ENCODE measurements at regions not wholly inside any gene's neighbourhood (a gene's known extent, or its start where the extent isn't known, plus 50 kb on each side); places are given as distances from the start of the nearest gene placed in this dataset.
A peak's percentile ranks its signal among the peaks of the same experiment; 100 is the strongest.
"Not testable (repeated sequence)": the region's sequence is repeated elsewhere in the genome, so short reads cannot be mapped to it uniquely, and the experiment has no call there.

DNA sequence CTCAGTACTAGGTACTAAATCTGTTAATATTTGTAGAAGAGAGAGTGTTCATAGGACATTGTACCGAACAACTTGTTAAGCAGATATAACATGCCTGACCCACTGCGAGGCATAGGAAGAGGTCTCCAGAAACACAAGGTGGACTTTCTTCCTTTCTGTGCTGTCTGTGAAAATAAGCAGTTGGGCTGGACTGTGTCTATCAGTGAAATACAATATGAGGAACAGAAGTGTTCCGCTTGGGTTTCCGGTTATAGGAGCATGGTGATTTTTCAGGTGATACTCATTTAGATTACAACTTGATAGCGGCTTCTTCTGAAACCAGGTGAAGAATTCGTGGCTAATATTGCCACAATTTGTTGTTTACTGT is 60.9 kb upstream of the TLR4 start:
- peaks cover 6% of the 10 kb centered on the region for H3K4me1 ChIP-seq (ENCODE audit: control insufficient read depth, extremely low read depth, insufficient read depth, low read length)
- BruUV-seq (replicated peaks): no TSS peak
- peaks cover 9 to 15% of the 10 kb centered on the region in 2 experiments for H3K27me3 ChIP-seq (ENCODE audit: control insufficient read depth in 2 of 2, insufficient read depth in 2 of 2, low read length in 2 of 2)
- dilution Hi-C loops (cut with MboI; ENCODE audit: extremely low pct_ligation_motif_present, low sequenced_read_pairs): no loop called here
- H3K9me1 ChIP-seq (replicated peaks; ENCODE audit: control insufficient read depth, extremely low read depth, insufficient read depth, low read length): no peaks in the 10 kb centered on the region
- H3K27ac ChIP-seq (ENCODE audit: insufficient read depth, low read depth, low read length): no peak overlapping the region
- POLR2A ChIA-PET: no interaction called here
- no peaks in the 10 kb centered on the region for H3K79me2 ChIP-seq (ENCODE audit: control insufficient read depth, insufficient read depth, low read length)
- TF ChIP-seq GATA2 (IDR thresholded peaks at IDR 0.05; ENCODE audit: insufficient read depth, insufficient read length, low read depth, low read length) (no peak), FOS (IDR thresholded peaks at IDR 0.05; ENCODE audit: borderline replicate concordance, insufficient read depth, low read length) (no peak), EZH2 (IDR thresholded peaks at IDR 0.05; ENCODE audit: borderline replicate concordance, low read depth, low read length, severe bottlenecking) (peak; percentile 12), MYC (IDR thresholded peaks at IDR 0.05; ENCODE audit: low read depth, low read length) (no peak), POLR2AphosphoS5 (IDR thresholded peaks at IDR 0.05; ENCODE audit: insufficient read depth, low read depth, low read length) (no peak), JUN (IDR thresholded peaks at IDR 0.05; ENCODE audit: borderline replicate concordance, insufficient read depth, insufficient read length, low read depth) (no peak)
- CTCF ChIA-PET: no interaction called here
- H3K4me3 ChIP-seq (replicated peaks in 1 of 3; ENCODE audit: insufficient read depth in 1 of 3, low read depth in 1 of 3, low read length in 3 of 3): peak overlapping the region in 1 of 3 experiments; percentile 19
- DNase-seq (ENCODE audit: low read depth, low spot score) (no peak), FAIRE-seq (no peak)
- H3K9me3 ChIP-seq (replicated peaks; ENCODE audit: control insufficient read depth, insufficient read depth, low read length): no peaks in the 10 kb centered on the region
- H2AFZ ChIP-seq (ENCODE audit: low read depth, low read length): no peak overlapping the region
- intact Hi-C loops (cut with micrococcal nuclease): loop anchor here (5.0 to 10.0 kb wide), 3 partner anchors 232 to 1914 kb away; no protein-coding TSS in a partner anchor
- no peak overlapping the region for H3K4me2 ChIP-seq (ENCODE audit: insufficient read depth, low read length)
- H3K36me3 ChIP-seq (ENCODE audit: control insufficient read depth in 2 of 2, extremely low read depth in 1 of 2, insufficient read depth in 2 of 2, low read length in 2 of 2): no peaks in the 10 kb centered on the region
- no peaks in the 10 kb centered on the region for H4K20me1 ChIP-seq (replicated peaks; ENCODE audit: control insufficient read depth, extremely low read depth, insufficient read depth, low read length)
- H3K9ac ChIP-seq (replicated peaks; ENCODE audit: extremely low read depth, insufficient read depth, low read length): no peak overlapping the region

DNA sequence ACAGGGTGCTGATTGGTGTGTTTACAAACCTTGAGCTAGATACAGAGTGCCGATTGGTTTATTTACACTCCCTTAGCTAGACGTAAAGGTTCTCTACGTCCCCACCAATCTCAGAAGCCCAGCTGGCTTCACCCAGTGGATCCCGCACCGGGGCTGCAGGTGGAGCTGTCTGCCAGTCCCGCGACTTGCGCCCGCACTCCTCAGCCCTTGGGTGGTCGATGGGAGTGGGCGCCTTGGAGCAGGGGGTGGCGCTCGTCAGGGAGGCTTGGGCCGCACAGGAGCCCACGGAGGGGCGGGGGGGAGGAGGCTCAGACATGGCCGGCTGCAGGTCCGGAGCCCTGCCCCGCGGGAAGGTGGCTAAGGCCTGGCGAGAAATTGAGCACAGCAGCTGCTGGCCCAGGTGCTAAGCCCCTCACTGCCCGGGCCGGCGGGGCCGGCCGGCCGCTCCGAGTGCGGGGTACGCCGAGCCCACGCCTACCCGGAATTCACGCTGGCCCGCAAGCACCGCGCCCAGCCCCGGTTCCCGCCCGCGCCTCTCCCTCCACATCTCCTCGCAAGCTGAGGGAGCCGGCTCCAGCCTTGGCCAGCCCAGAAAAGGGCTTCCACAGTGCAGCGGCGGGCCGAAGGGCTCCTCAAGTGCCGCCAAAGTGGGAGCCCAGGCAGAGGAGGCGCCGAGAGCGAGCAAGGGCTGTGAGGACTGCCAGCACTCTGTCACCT is 61.5 kb upstream of the TLR4 start:
- FAIRE-seq: not testable (repeated sequence)

More for the DNA sequence above, 61.5 kb upstream of the TLR4 start:
- CTCF ChIA-PET: interaction anchor here (0.9 to 1.0 kb wide), 2 partner anchors 880 to 1723 kb away, joined by 3 to 4 read pairs; no protein-coding TSS in a partner anchor
- H3K4me1 ChIP-seq (ENCODE audit: control insufficient read depth, extremely low read depth, insufficient read depth, low read length); H3K4me2 ChIP-seq (ENCODE audit: insufficient read depth, low read length); BruUV-seq (replicated peaks); H3K9me3 ChIP-seq (replicated peaks; ENCODE audit: control insufficient read depth, insufficient read depth, low read length); POLR2A ChIA-PET; H2AFZ ChIP-seq (ENCODE audit: low read depth, low read length); H3K79me2 ChIP-seq (ENCODE audit: control insufficient read depth, insufficient read depth, low read length); H3K36me3 ChIP-seq (ENCODE audit: control insufficient read depth in 2 of 2, extremely low read depth in 1 of 2, insufficient read depth in 2 of 2, low read length in 2 of 2); H3K27ac ChIP-seq (ENCODE audit: insufficient read depth, low read depth, low read length); DNase-seq (ENCODE audit: low read depth, low spot score); H4K20me1 ChIP-seq (replicated peaks; ENCODE audit: control insufficient read depth, extremely low read depth, insufficient read depth, low read length); H3K9me1 ChIP-seq (replicated peaks; ENCODE audit: control insufficient read depth, extremely low read depth, insufficient read depth, low read length); H3K9ac ChIP-seq (replicated peaks; ENCODE audit: extremely low read depth, insufficient read depth, low read length); dilution Hi-C loops (cut with MboI; ENCODE audit: extremely low pct_ligation_motif_present, low sequenced_read_pairs): not testable (repeated sequence)
- peak; percentile 17 for TF ChIP-seq EZH2 (IDR thresholded peaks at IDR 0.05; ENCODE audit: borderline replicate concordance, low read depth, low read length, severe bottlenecking)
- Histone ChIP-seq H3K27me3 (ENCODE audit: control insufficient read depth in 2 of 2, insufficient read depth in 2 of 2, low read length in 2 of 2) (peaks cover 9 to 15% of the 10 kb centered on the region in 2 experiments), H3K4me3 (replicated peaks in 1 of 3; ENCODE audit: insufficient read depth in 1 of 3, low read depth in 1 of 3, low read length in 3 of 3) (peak overlapping the region in 1 of 3 experiments; percentile 19)
- intact Hi-C loops (cut with micrococcal nuclease): loop anchor here (5.0 to 10.0 kb wide), 3 partner anchors 232 to 1915 kb away; no protein-coding TSS in a partner anchor
